Transverse colon (tissue), 4 donors: ENCODE measurements at regions not wholly inside any gene's neighbourhood (a gene's known extent, or its start where the extent isn't known, plus 50 kb on each side); places are given as distances from the start of the nearest gene placed in this dataset.

Experiments used
- DNase-seq: peaks from one replicate; pipeline ENCODE4 v3.0.0-alpha.2; 2019
- H3K27ac ChIP-seq, 4 donors: fragments of 200-600 bp; sonication (generic); 2 replicates each; pipeline ENCODE4 v1.5.1; 2016 to 2018; ENCODE audit warnings: inconsistent platforms in 4 of 4
- H3K27me3 ChIP-seq: fragments of 200-600 bp; sonication (generic); 2 replicates; pipeline ENCODE4 v1.5.1; 2017; ENCODE audit warnings: inconsistent platforms
- H3K36me3 ChIP-seq, 4 donors: fragments of 200-600 bp; sonication (generic); 2 replicates each; pipeline ENCODE4 v1.5.1; 2017 to 2019; ENCODE audit warnings: inconsistent platforms in 4 of 4
- H3K4me1 ChIP-seq, 4 donors: fragments of 200-600 bp; sonication (generic); 2 replicates each; pipeline ENCODE4 v1.5.1; 2017 to 2020; ENCODE audit warnings: inconsistent platforms in 4 of 4
- H3K4me3 ChIP-seq, 4 donors: fragments of 200-600 bp; sonication (generic); 1 replicate in 1 of 4; 2 replicates in 3 of 4; pipeline versions ENCODE4 v1.5.1 to v1.6.1; 2017 to 2019; ENCODE audit warnings: inconsistent platforms in 4 of 4
- H3K9me3 ChIP-seq, 2 donors: fragments of 200-600 bp; sonication (generic); 2 replicates each; pipeline ENCODE4 v1.5.1; 2017 to 2019; ENCODE audit warnings: inconsistent platforms in 2 of 2
- CTCF ChIP-seq, 5 experiments: fragments of 200-600 bp in 3 of 5; fragments of 450-650 bp in 2 of 5; sonication (generic) in 3 of 5; IDR thresholded peaks; 1 replicate in 2 of 5; 2 replicates in 3 of 5; pipeline ENCODE4 v1.5.1; 2016 to 2017; ENCODE audit warnings: antibody characterized with exemption in 5 of 5, inconsistent platforms in 3 of 5, mild to moderate bottlenecking in 2 of 5, moderate library complexity in 1 of 5
- EP300 ChIP-seq: sonication (generic); formaldehyde crosslinking; IDR thresholded peaks from one replicate; pipeline ENCODE4 v1.6.1; 2017; ENCODE audit warnings: antibody characterized with exemption, low read depth
- POLR2A ChIP-seq: fragments of 450-650 bp; IDR thresholded peaks from one replicate; pipeline ENCODE4 v1.6.1; 2016; ENCODE audit warnings: antibody characterized with exemption, mild to moderate bottlenecking, moderate library complexity
- POLR2AphosphoS5 ChIP-seq, 3 donors: sonication (generic); formaldehyde crosslinking; IDR thresholded peaks; one replicate each; pipeline ENCODE4 v1.6.1; 2016; ENCODE audit warnings: antibody characterized with exemption in 3 of 3
- WGBS, 2 donors: methylation state at CpG; one replicate each; pipeline ENCODE4 v1.1.5; 2018; ENCODE audit warnings: low coverage in 1 of 2; 5-methylcytosine and 5-hydroxymethylcytosine counted together
- in situ Hi-C, 4 donors: fragments of 200-750 bp; cut with MboI; loops; one replicate each; pipeline versions ENCODE4 v1.15.0 to v1.15.1; 2017; ENCODE audit warnings: low sequenced_read_pairs in 3 of 4, low pct_ligation_motif_present in 1 of 4, low pct_unique_long_range_greater_than_20kb in 1 of 4
- intact Hi-C: fragments of 100-400 bp; cut with DNase I; formaldehyde crosslinking; loops from one replicate; pipeline ENCODE4 v1.15.1; 2023; ENCODE audit warnings: low total_unique reads

- intact Hi-C loops = no loop called here
- TF ChIP-seq CTCF (IDR thresholded peaks at IDR 0.05) = no peak
- no peak for TF ChIP-seq POLR2A
- no peaks in the 10 kb centered on the region for H3K36me3 ChIP-seq
- in situ Hi-C loops = no loop called here
- WGBS, 2 donors = 5 to 36% methylated on average over 2 to 3 of the region's 3 CpGs
- H3K9me3 ChIP-seq = no peaks in the 10 kb centered on the region
- no peaks in the 10 kb centered on the region for H3K4me1 ChIP-seq
- no peak for DNase-seq
- H3K27me3 ChIP-seq = no peaks in the 10 kb centered on the region
- no peak overlapping the region for H3K4me3 ChIP-seq
- H3K27ac ChIP-seq = no peak overlapping the region
Measured at GRCh38 chr11:101348786-101349185, 219.2 kb upstream of the PGR start.

DNA sequence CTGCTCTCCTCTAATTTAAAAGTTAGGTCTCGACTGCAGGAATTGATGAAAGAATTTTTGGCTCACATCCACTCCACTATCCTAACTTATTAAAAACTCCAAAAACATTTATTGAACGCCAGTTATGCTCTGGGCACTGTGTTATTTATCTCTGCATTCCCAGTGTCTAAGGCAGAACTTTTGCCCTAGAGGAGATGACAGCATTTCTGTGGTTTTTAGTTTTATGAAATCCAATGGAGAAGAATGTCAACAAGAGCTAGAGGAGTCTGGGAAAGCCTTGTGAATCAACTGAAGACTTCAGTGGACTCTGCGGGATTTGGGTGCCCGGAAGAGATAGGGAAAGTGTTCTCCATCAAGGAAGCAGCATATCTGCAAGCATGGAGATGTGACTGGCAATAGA, 217.0 kb upstream of the PGR start:
- Histone ChIP-seq H3K36me3 (no peaks in the 10 kb centered on the region), H3K4me1 (no peaks in the 10 kb centered on the region), H3K4me3 (no peak overlapping the region), H3K27me3 (no peaks in the 10 kb centered on the region), H3K27ac (no peak overlapping the region), H3K9me3 (no peaks in the 10 kb centered on the region)
- intact Hi-C loops = no loop called here
- in situ Hi-C loops = no loop called here
- WGBS, 2 donors = 63 to 66% methylated on average over 3 to 4 of the region's 4 CpGs
- no peak for TF ChIP-seq CTCF (IDR thresholded peaks at IDR 0.05)
- no peak for TF ChIP-seq POLR2AphosphoS5 (IDR thresholded peaks at IDR 0.05)
- TF ChIP-seq POLR2A = no peak
- no peak for TF ChIP-seq EP300
- DNase-seq = no peak

GRCh38 chr11:101345891-101346290, 216.3 kb upstream of the PGR start:
- no peaks in the 10 kb centered on the region for H3K27me3 ChIP-seq
- intact Hi-C loops (no loop called here), in situ Hi-C loops (no loop called here)
- no peaks in the 10 kb centered on the region for H3K9me3 ChIP-seq
- no peak for TF ChIP-seq EP300
- TF ChIP-seq CTCF (IDR thresholded peaks at IDR 0.05) = no peak
- 80 to 83% methylated on average over 1 to 3 of the region's 3 CpGs for whole genome bisulfite sequencing, 2 donors
- H3K36me3 ChIP-seq = no peaks in the 10 kb centered on the region
- no peak overlapping the region for H3K4me3 ChIP-seq
- no peaks in the 10 kb centered on the region for H3K4me1 ChIP-seq
- H3K27ac ChIP-seq = no peak overlapping the region
- no peak for DNase-seq

- Histone ChIP-seq H3K4me3 (no peak overlapping the region), H3K4me1 (no peaks in the 10 kb centered on the region), H3K9me3 (no peaks in the 10 kb centered on the region), H3K27ac (no peak overlapping the region), H3K36me3 (no peaks in the 10 kb centered on the region), H3K27me3 (no peaks in the 10 kb centered on the region)
- TF ChIP-seq EP300 (no peak), CTCF (IDR thresholded peaks at IDR 0.05) (no peak), POLR2A (no peak), POLR2AphosphoS5 (IDR thresholded peaks at IDR 0.05) (no peak)
- DNase-seq = no peak
- intact Hi-C loops = no loop called here
- in situ Hi-C loops = no loop called here
- 15 to 25% methylated on average over 1 of the region's 1 CpG for WGBS, 2 donors
Measured at GRCh38 chr11:101342307-101342706, 212.7 kb upstream of the PGR start.
